ENCODE measurements at regions not wholly inside any gene's neighbourhood (a gene's known extent, or its start where the extent isn't known, plus 50 kb on each side); places are given as distances from the start of the nearest gene placed in this dataset.

- H3K27me3 ChIP-seq (ENCODE audit: control insufficient read depth in 1 of 2, insufficient read depth in 2 of 2, low read length in 1 of 2): no peaks in the 10 kb centered on the region
- no peak for DNase-seq
- intact Hi-C loops (cut with DNase I): no loop called here
- no peaks in the 10 kb centered on the region for H3K9me3 ChIP-seq (ENCODE audit: control insufficient read depth, low read length)
- no peak overlapping the region for H3K4me3 ChIP-seq (ENCODE audit: low read length in 2 of 2)
- H3K4me1 ChIP-seq (ENCODE audit: control insufficient read depth in 1 of 2, insufficient read depth in 2 of 2, low read length in 2 of 2): peaks cover 0 to 6% of the 10 kb centered on the region in 2 donors
- H3K27ac ChIP-seq (ENCODE audit: low read depth in 1 of 2, low read length in 2 of 2): no peak overlapping the region
- no peaks in the 10 kb centered on the region for H3K36me3 ChIP-seq (ENCODE audit: control insufficient read depth in 1 of 2, insufficient read depth in 2 of 2, low read length in 1 of 2)
- WGBS, 2 donors: 94 to 97% methylated on average over 2 of the region's 2 CpGs
- no peak for ATAC-seq (ENCODE audit: low FRiP score)
Observed at GRCh38 chr1:90568436-90568835, 148.7 kb downstream of the BARHL2 start.

GRCh38 chr1:90564164-90564563 is 152.9 kb downstream of the BARHL2 start:
- WGBS, 2 donors: 4 to 5% methylated on average over 2 of the region's 2 CpGs
- Histone ChIP-seq H3K4me1 (ENCODE audit: control insufficient read depth in 1 of 2, insufficient read depth in 2 of 2, low read length in 2 of 2) (peaks cover 1 to 6% of the 10 kb centered on the region in 2 donors), H3K4me3 (ENCODE audit: low read length in 2 of 2) (no peak overlapping the region), H3K36me3 (ENCODE audit: control insufficient read depth in 1 of 2, insufficient read depth in 2 of 2, low read length in 1 of 2) (no peaks in the 10 kb centered on the region), H3K9me3 (ENCODE audit: control insufficient read depth, low read length) (no peaks in the 10 kb centered on the region), H3K27ac (ENCODE audit: low read depth in 1 of 2, low read length in 2 of 2) (no peak overlapping the region), H3K27me3 (ENCODE audit: control insufficient read depth in 1 of 2, insufficient read depth in 2 of 2, low read length in 1 of 2) (no peaks in the 10 kb centered on the region)
- DNase-seq: no peak
- intact Hi-C loops (cut with DNase I): loop anchor here in 1 of 2 donors (5.0 kb wide), 2 partner anchors 177 to 302 kb away; no protein-coding TSS in a partner anchor
- no peak for ATAC-seq (ENCODE audit: low FRiP score)

GRCh38 chr1:90562892-90563291 is 154.2 kb downstream of the BARHL2 start:
- no peak for ATAC-seq (ENCODE audit: low FRiP score)
- intact Hi-C loops (cut with DNase I): loop anchor here in 1 of 2 donors (5.0 kb wide), 2 partner anchors 176 to 301 kb away; no protein-coding TSS in a partner anchor
- no peaks in the 10 kb centered on the region for H3K36me3 ChIP-seq (ENCODE audit: control insufficient read depth in 1 of 2, insufficient read depth in 2 of 2, low read length in 1 of 2)
- no peak overlapping the region for H3K4me3 ChIP-seq (ENCODE audit: low read length in 2 of 2)
- H3K4me1 ChIP-seq (ENCODE audit: control insufficient read depth in 1 of 2, insufficient read depth in 2 of 2, low read length in 2 of 2): peaks cover 2 to 6% of the 10 kb centered on the region in 2 donors
- DNase-seq: no peak
- H3K9me3 ChIP-seq (ENCODE audit: control insufficient read depth, low read length): no peaks in the 10 kb centered on the region
- H3K27ac ChIP-seq (ENCODE audit: low read depth in 1 of 2, low read length in 2 of 2): no peak overlapping the region
- WGBS, 2 donors: 42 to 56% methylated on average over 2 of the region's 2 CpGs
- H3K27me3 ChIP-seq (ENCODE audit: control insufficient read depth in 1 of 2, insufficient read depth in 2 of 2, low read length in 1 of 2): no peaks in the 10 kb centered on the region

- no peak overlapping the region for H3K27ac ChIP-seq (ENCODE audit: low read depth in 1 of 2, low read length in 2 of 2)
- DNase-seq: no peak
- intact Hi-C loops (cut with DNase I): loop anchor here in 1 of 2 donors (5.0 kb wide), 2 partner anchors 175 to 300 kb away; no protein-coding TSS in a partner anchor
- ATAC-seq (ENCODE audit: low FRiP score): no peak
- H3K9me3 ChIP-seq (ENCODE audit: control insufficient read depth, low read length): no peaks in the 10 kb centered on the region
- H3K36me3 ChIP-seq (ENCODE audit: control insufficient read depth in 1 of 2, insufficient read depth in 2 of 2, low read length in 1 of 2): no peaks in the 10 kb centered on the region
- H3K4me3 ChIP-seq (ENCODE audit: low read length in 2 of 2): no peak overlapping the region
- no peaks in the 10 kb centered on the region for H3K27me3 ChIP-seq (ENCODE audit: control insufficient read depth in 1 of 2, insufficient read depth in 2 of 2, low read length in 1 of 2)
- H3K4me1 ChIP-seq (ENCODE audit: control insufficient read depth in 1 of 2, insufficient read depth in 2 of 2, low read length in 2 of 2): peaks cover 2 to 6% of the 10 kb centered on the region in 2 donors
- 90 to 97% methylated on average over 3 of the region's 3 CpGs for WGBS, 2 donors
Observed at GRCh38 chr1:90561911-90562310, 155.2 kb downstream of the BARHL2 start.

- ATAC-seq (ENCODE audit: low FRiP score) (no peak), DNase-seq (no peak)
- WGBS, 2 donors: 96% methylated on average over 7 of the region's 7 CpGs
- intact Hi-C loops (cut with DNase I): loop anchor here in 1 of 2 donors (5.0 kb wide), 2 partner anchors 174 to 299 kb away; no protein-coding TSS in a partner anchor
- no peak overlapping the region for H3K27ac ChIP-seq (ENCODE audit: low read depth in 1 of 2, low read length in 2 of 2)
- H3K9me3 ChIP-seq (ENCODE audit: control insufficient read depth, low read length): no peaks in the 10 kb centered on the region
- peaks cover 2 to 6% of the 10 kb centered on the region in 2 donors for H3K4me1 ChIP-seq (ENCODE audit: control insufficient read depth in 1 of 2, insufficient read depth in 2 of 2, low read length in 2 of 2)
- H3K36me3 ChIP-seq (ENCODE audit: control insufficient read depth in 1 of 2, insufficient read depth in 2 of 2, low read length in 1 of 2): no peaks in the 10 kb centered on the region
- no peak overlapping the region for H3K4me3 ChIP-seq (ENCODE audit: low read length in 2 of 2)
- no peaks in the 10 kb centered on the region for H3K27me3 ChIP-seq (ENCODE audit: control insufficient read depth in 1 of 2, insufficient read depth in 2 of 2, low read length in 1 of 2)
Observed at GRCh38 chr1:90561103-90561783, 155.9 kb downstream of the BARHL2 start.

- intact Hi-C loops (cut with DNase I): no loop called here
- Histone ChIP-seq H3K36me3 (ENCODE audit: control insufficient read depth in 1 of 2, insufficient read depth in 2 of 2, low read length in 1 of 2) (no peaks in the 10 kb centered on the region), H3K27me3 (ENCODE audit: control insufficient read depth in 1 of 2, insufficient read depth in 2 of 2, low read length in 1 of 2) (no peaks in the 10 kb centered on the region), H3K4me3 (ENCODE audit: low read length in 2 of 2) (no peak overlapping the region), H3K9me3 (ENCODE audit: control insufficient read depth, low read length) (no peaks in the 10 kb centered on the region), H3K4me1 (ENCODE audit: control insufficient read depth in 1 of 2, insufficient read depth in 2 of 2, low read length in 2 of 2) (peaks cover 0 to 2% of the 10 kb centered on the region in 2 donors), H3K27ac (ENCODE audit: low read depth in 1 of 2, low read length in 2 of 2) (no peak overlapping the region)
- DNase-seq (no peak), ATAC-seq (ENCODE audit: low FRiP score) (no peak)
- WGBS, 2 donors: 71 to 73% methylated on average over 6 of the region's 6 CpGs
Observed at GRCh38 chr1:90558754-90559378, 158.2 kb downstream of the BARHL2 start.

GRCh38 chr1:90558126-90558525 is 159.0 kb downstream of the BARHL2 start:
- no peak overlapping the region for H3K27ac ChIP-seq (ENCODE audit: low read depth in 1 of 2, low read length in 2 of 2)
- no peak overlapping the region for H3K4me3 ChIP-seq (ENCODE audit: low read length in 2 of 2)
- 90 to 100% methylated on average over 1 of the region's 1 CpG for WGBS, 2 donors
- DNase-seq (no peak), ATAC-seq (ENCODE audit: low FRiP score) (no peak)
- H3K27me3 ChIP-seq (ENCODE audit: control insufficient read depth in 1 of 2, insufficient read depth in 2 of 2, low read length in 1 of 2): no peaks in the 10 kb centered on the region
- no peaks in the 10 kb centered on the region for H3K9me3 ChIP-seq (ENCODE audit: control insufficient read depth, low read length)
- no peaks in the 10 kb centered on the region for H3K36me3 ChIP-seq (ENCODE audit: control insufficient read depth in 1 of 2, insufficient read depth in 2 of 2, low read length in 1 of 2)
- H3K4me1 ChIP-seq (ENCODE audit: control insufficient read depth in 1 of 2, insufficient read depth in 2 of 2, low read length in 2 of 2): peaks cover 0 to 2% of the 10 kb centered on the region in 2 donors
- intact Hi-C loops (cut with DNase I): no loop called here

GRCh38 chr1:90557706-90558105 is 159.4 kb downstream of the BARHL2 start:
- Histone ChIP-seq H3K36me3 (ENCODE audit: control insufficient read depth in 1 of 2, insufficient read depth in 2 of 2, low read length in 1 of 2) (no peaks in the 10 kb centered on the region), H3K27me3 (ENCODE audit: control insufficient read depth in 1 of 2, insufficient read depth in 2 of 2, low read length in 1 of 2) (no peaks in the 10 kb centered on the region), H3K9me3 (ENCODE audit: control insufficient read depth, low read length) (no peaks in the 10 kb centered on the region), H3K4me1 (ENCODE audit: control insufficient read depth in 1 of 2, insufficient read depth in 2 of 2, low read length in 2 of 2) (peaks cover 0 to 2% of the 10 kb centered on the region in 2 donors), H3K4me3 (ENCODE audit: low read length in 2 of 2) (no peak overlapping the region), H3K27ac (ENCODE audit: low read depth in 1 of 2, low read length in 2 of 2) (no peak overlapping the region)
- intact Hi-C loops (cut with DNase I): no loop called here
- DNase-seq (no peak), ATAC-seq (ENCODE audit: low FRiP score) (no peak)
- WGBS, 2 donors: 79 to 82% methylated on average over 4 of the region's 4 CpGs

Data from aorta (tissue), 5 donors.